ENCODE measurements at regions not wholly inside any gene's neighbourhood (a gene's known extent, or its start where the extent isn't known, plus 50 kb on each side); places are given as distances from the start of the nearest gene placed in this dataset.

- TF ChIP-seq CTCF (IDR thresholded peaks at IDR 0.05), result no peak
- TF ChIP-seq POLR2A (IDR thresholded peaks at IDR 0.05), result no peak
These were observed 155.3 kb upstream of the SLC39A10 start for GRCh38 chr2:195501746-195502145.

Data from lower leg skin (tissue), 3 donors.